Medulla oblongata (tissue), 1 donor: ENCODE measurements at regions not wholly inside any gene's neighbourhood (a gene's known extent, or its start where the extent isn't known, plus 50 kb on each side); places are given as distances from the start of the nearest gene placed in this dataset.
"Not testable (repeated sequence)": the region's sequence is repeated elsewhere in the genome, so short reads cannot be mapped to it uniquely, and the experiment has no call there.

Source experiments
- DNase-seq: peaks from one replicate; pipeline ENCODE4 v3.0.0-alpha.2; 2015; ENCODE audit errors: extremely low spot score

GRCh38 chr15:59785981-59786380, 96.9 kb upstream of the BNIP2 start:
- DNase-seq = not testable (repeated sequence)

GRCh38 chr15:59783774-59784520, 94.8 kb upstream of the BNIP2 start:
- not testable (repeated sequence) for DNase-seq

- no peak for DNase-seq
These were observed 90.0 kb upstream of the BNIP2 start for GRCh38 chr15:59779110-59779509.

- DNase-seq = no peak
These were observed 75.7 kb upstream of the BNIP2 start for GRCh38 chr15:59764775-59765174.

- no peak for DNase-seq
These were observed 73.4 kb upstream of the BNIP2 start for GRCh38 chr15:59762558-59762957.

- not testable (repeated sequence) for DNase-seq
These were observed 71.1 kb upstream of the BNIP2 start for GRCh38 chr15:59760256-59760655.

GRCh38 chr15:59751552-59752413, 62.7 kb upstream of the BNIP2 start:
- DNase-seq = peak; percentile 21

- DNase-seq = no peak
These were observed 57.7 kb upstream of the BNIP2 start for GRCh38 chr15:59746777-59747176.

GRCh38 chr15:59741274-59741906, 52.3 kb upstream of the BNIP2 start:
- peak; percentile 24 for DNase-seq

GRCh38 chr15:59739557-59740186, 50.6 kb upstream of the BNIP2 start:
- no peak for DNase-seq
